SK-N-SH (cell line): ENCODE measurements at regions not wholly inside any gene's neighbourhood (a gene's known extent, or its start where the extent isn't known, plus 50 kb on each side); places are given as distances from the start of the nearest gene placed in this dataset.

Experiments
- CTCF ChIA-PET: fragments of 300-600, 350-600 bp; formaldehyde crosslinking; extraction: SDS; loops from one replicate; lab custom pipeline; 2021; lab: Yijun Ruan, JAX
- POLR2A ChIA-PET: fragments of 350-600 bp; sonication (Branson Sonifier 250); formaldehyde crosslinking; extraction: SDS; loops from one replicate; lab custom pipeline; 2020; ENCODE audit warnings: antibody characterized with exemption, inconsistent platforms; lab: Yijun Ruan, JAX
- DNase-seq: peaks from one replicate; pipeline ENCODE4 v3.0.0; 2012
- H2AFZ ChIP-seq: fragments of 200-600 bp; sonication (generic); 2 replicates; pipeline ENCODE4 v1.8.1; 2016; ENCODE audit warnings: antibody characterized with exemption, mild to moderate bottlenecking, low read depth
- H3F3A ChIP-seq: fragments of 200-600 bp; sonication (generic); replicated peaks from 2 replicates; pipeline ENCODE3; 2016; ENCODE audit warnings: antibody characterized with exemption, mild to moderate bottlenecking; ENCODE audit not compliant: insufficient read depth
- H3K27ac ChIP-seq, 2 experiments: fragments of 200-500 bp in 1 of 2; fragments of 200-600 bp in 1 of 2; sonication (Bioruptor generic) in 1 of 2; sonication (generic), shearing (Covaris generic) in 1 of 2; 2 replicates each; pipeline versions ENCODE4 v1.5.1 to v1.6.1; 2014 to 2016; ENCODE audit warnings: low read depth in 2 of 2, inconsistent platforms in 1 of 2, low read length in 1 of 2, mild to moderate bottlenecking in 1 of 2, mixed read lengths in 1 of 2
- H3K27me3 ChIP-seq: fragments of 200-600 bp; sonication (generic), shearing (Covaris generic); 2 replicates; pipeline ENCODE4 v1.6.1; 2016; ENCODE audit warnings: mixed run types; ENCODE audit not compliant: insufficient read depth
- H3K36me3 ChIP-seq, 2 experiments: fragments of 200-500 bp in 1 of 2; fragments of 200-600 bp in 1 of 2; sonication (Bioruptor generic) in 1 of 2; sonication (generic) in 1 of 2; replicated peaks in 1 of 2; 2 replicates each; pipeline versions ENCODE3 to v1.5.1; 2014 to 2016; ENCODE audit warnings: low read length in 1 of 2, mild to moderate bottlenecking in 1 of 2; ENCODE audit not compliant: insufficient read depth in 2 of 2, control insufficient read depth in 1 of 2
- H3K4me1 ChIP-seq, 2 experiments: fragments of 200-500 bp in 1 of 2; fragments of 200-600 bp in 1 of 2; sonication (Bioruptor generic) in 1 of 2; sonication (generic), shearing (Covaris generic) in 1 of 2; 2 replicates each; pipeline versions ENCODE4 v1.5.1 to v1.6.1; 2014 to 2016; ENCODE audit warnings: low read depth in 1 of 2, low read length in 1 of 2, mixed run types in 1 of 2; ENCODE audit not compliant: insufficient read depth in 2 of 2, control insufficient read depth in 1 of 2
- H3K4me2 ChIP-seq: fragments of 200-600 bp; sonication (generic), shearing (Covaris generic); 2 replicates; pipeline ENCODE4 v1.6.1; 2017; ENCODE audit warnings: mixed run types
- H3K4me3 ChIP-seq, 2 experiments: fragments of 200-500 bp in 1 of 2; fragments of 200-600 bp in 1 of 2; sonication (Bioruptor generic) in 1 of 2; sonication (generic), shearing (Covaris generic) in 1 of 2; 2 replicates each; pipeline versions ENCODE4 v1.5.1 to v1.8.1; 2014 to 2016; ENCODE audit warnings: low read depth in 2 of 2, inconsistent platforms in 1 of 2, low read length in 1 of 2, mild to moderate bottlenecking in 1 of 2, mixed read lengths in 1 of 2, moderate library complexity in 1 of 2
- H3K79me2 ChIP-seq: fragments of 200-600 bp; sonication (generic); 2 replicates; pipeline ENCODE4 v1.8.1; 2017; ENCODE audit warnings: mild to moderate bottlenecking; ENCODE audit not compliant: insufficient read depth
- H3K9ac ChIP-seq: fragments of 200-600 bp; sonication (generic); 2 replicates; pipeline ENCODE4 v1.6.1; 2017; ENCODE audit warnings: mixed run types
- H3K9me2 ChIP-seq: fragments of 200-600 bp; sonication (generic); 2 replicates; pipeline ENCODE4 v1.6.1; 2017; ENCODE audit warnings: mixed run types
- H3K9me3 ChIP-seq: fragments of 200-600 bp; sonication (generic); 2 replicates; pipeline ENCODE4 v1.6.1; 2017; ENCODE audit warnings: mixed run types, mild to moderate bottlenecking, moderate library complexity
- H4K20me1 ChIP-seq: fragments of 200-600 bp; sonication (generic); 2 replicates; pipeline ENCODE4 v1.6.1; 2017; ENCODE audit warnings: mild to moderate bottlenecking, mixed run types; ENCODE audit not compliant: insufficient read depth
- CTCF ChIP-seq: fragments of 200-600 bp; sonication (generic); IDR thresholded peaks from 2 replicates; pipeline ENCODE4 v1.6.1; 2017; ENCODE audit warnings: antibody characterized with exemption, mild to moderate bottlenecking, moderate library complexity
- EP300 ChIP-seq, 2 experiments: IDR thresholded peaks; 2 replicates each; pipeline versions ENCODE4 v1.4.0 to v1.6.1; 2012; ENCODE audit warnings: borderline replicate concordance in 1 of 2, low read depth in 1 of 2, low read length in 1 of 2
- EZH2phosphoT487 ChIP-seq: fragments of 200-600 bp; sonication (generic); IDR thresholded peaks from 2 replicates; pipeline ENCODE4 v1.6.1; 2017; ENCODE audit warnings: low read depth, mixed run types, mild to moderate bottlenecking, antibody characterized with exemption, moderate library complexity, borderline replicate concordance
- GABPA ChIP-seq: IDR thresholded peaks from 2 replicates; pipeline ENCODE4 v1.4.0; 2012; ENCODE audit warnings: low read depth, mild to moderate bottlenecking
- GATA2 ChIP-seq: sonication (generic); formaldehyde crosslinking; IDR thresholded peaks from 2 replicates; pipeline ENCODE4 v1.5.0; 2020; ENCODE audit warnings: mild to moderate bottlenecking, missing genetic modification reagents
- JUND ChIP-seq: IDR thresholded peaks from 2 replicates; pipeline ENCODE4 v1.4.0; 2012
- MEF2A ChIP-seq: IDR thresholded peaks from 2 replicates; pipeline ENCODE4 v1.4.0; 2012; ENCODE audit warnings: low read depth, borderline replicate concordance
- NFIC ChIP-seq: IDR thresholded peaks from 2 replicates; pipeline ENCODE4 v1.4.0; 2012; ENCODE audit warnings: borderline replicate concordance
- NRF1 ChIP-seq: IDR thresholded peaks from 2 replicates; pipeline ENCODE4 v1.6.1; 2012; ENCODE audit warnings: low read depth, mild to moderate bottlenecking, low read length
- PBX3 ChIP-seq: IDR thresholded peaks from 2 replicates; pipeline ENCODE4; 2012
- POLR2AphosphoS5 ChIP-seq: IDR thresholded peaks from 2 replicates; pipeline ENCODE4 v1.6.1; 2012; ENCODE audit warnings: low read depth, low read length
- RXRA ChIP-seq: IDR thresholded peaks from 2 replicates; pipeline ENCODE4 v1.4.0; 2012; ENCODE audit warnings: low read depth, mild to moderate bottlenecking, borderline replicate concordance
- SMC3 ChIP-seq: IDR thresholded peaks from 2 replicates; pipeline ENCODE4 v1.6.1; 2012; ENCODE audit warnings: low read depth, low read length, improper control_type of control experiment
- TAF1 ChIP-seq: IDR thresholded peaks from 2 replicates; pipeline ENCODE4 v1.6.1; 2012; ENCODE audit warnings: low read depth, mild to moderate bottlenecking, low read length, moderate library complexity, borderline replicate concordance
- USF1 ChIP-seq: IDR thresholded peaks from 2 replicates; pipeline ENCODE4 v1.4.0; 2012; ENCODE audit warnings: low read depth, borderline replicate concordance
- WGBS: methylation state at CpG from one replicate; pipeline ENCODE4 v1.1.6; 2017; ENCODE audit warnings: low lambda C conversion rate; 5-methylcytosine and 5-hydroxymethylcytosine counted together

- Histone ChIP-seq H3K9me3 (no peaks in the 10 kb centered on the region), H3K36me3 (no peaks in the 10 kb centered on the region), H3K27ac (no peak overlapping the region), H3F3A (no peaks in the 10 kb centered on the region), H4K20me1 (no peaks in the 10 kb centered on the region), H3K4me2 (no peak overlapping the region), H3K79me2 (no peaks in the 10 kb centered on the region), H3K4me3 (no peak overlapping the region), H3K9ac (no peak overlapping the region), H3K4me1 (no peaks in the 10 kb centered on the region)
- CTCF ChIA-PET: interaction anchor here (0.7 kb wide), 1 partner anchor 1585 kb away, joined by 3 read pairs; no protein-coding TSS in a partner anchor
- POLR2A ChIA-PET: no interaction called here
- DNase-seq: no peak
- TF ChIP-seq MEF2A: no peak
- TF ChIP-seq USF1: no peak
- no peak for TF ChIP-seq GABPA
- TF ChIP-seq RXRA: no peak
- TF ChIP-seq EZH2phosphoT487: no peak
- TF ChIP-seq EP300 (IDR thresholded peaks at IDR 0.05; ENCODE audit: borderline replicate concordance in 1 of 2, low read depth in 1 of 2, low read length in 1 of 2): no peak
- TF ChIP-seq, all 33 proteins: peak for 0
- H2AFZ ChIP-seq: no peak overlapping the region
- WGBS: 4% methylated on average over 1 of the region's 1 CpG
- H3K27me3 ChIP-seq: no peaks in the 10 kb centered on the region
- H3K9me2 ChIP-seq: no peaks in the 10 kb centered on the region
Observed at GRCh38 chr6:54515713-54516112, 207.5 kb downstream of the TINAG start.

GRCh38 chr6:54516321-54516720, 208.1 kb downstream of the TINAG start:
- no peaks in the 10 kb centered on the region for H3K27me3 ChIP-seq
- TF ChIP-seq USF1 (no peak), PBX3 (0 out of 2 replicates have a peak, but pooled peaks have one; percentile 3)
- no peaks in the 10 kb centered on the region for H4K20me1 ChIP-seq
- H3K9me2 ChIP-seq: no peaks in the 10 kb centered on the region
- CTCF ChIA-PET: no interaction called here
- H3K36me3 ChIP-seq: no peaks in the 10 kb centered on the region
- H3K79me2 ChIP-seq: no peaks in the 10 kb centered on the region
- no peaks in the 10 kb centered on the region for H3F3A ChIP-seq
- WGBS: 4% methylated on average over 1 of the region's 1 CpG
- H3K9me3 ChIP-seq: no peaks in the 10 kb centered on the region
- DNase-seq: no peak
- no peak overlapping the region for H3K4me3 ChIP-seq
- no peak overlapping the region for H3K27ac ChIP-seq
- no peak overlapping the region for H3K4me2 ChIP-seq
- H3K4me1 ChIP-seq: no peaks in the 10 kb centered on the region
- POLR2A ChIA-PET: no interaction called here
- no peak overlapping the region for H3K9ac ChIP-seq
- H2AFZ ChIP-seq: no peak overlapping the region

- no peak for TF ChIP-seq GATA2
- no peak for TF ChIP-seq EP300 (IDR thresholded peaks at IDR 0.05; ENCODE audit: borderline replicate concordance in 1 of 2, low read depth in 1 of 2, low read length in 1 of 2)
- TF ChIP-seq PBX3: no peak
- no peak for TF ChIP-seq CTCF
- no peak for TF ChIP-seq NRF1
- TF ChIP-seq MEF2A: no peak
- no peak for TF ChIP-seq TAF1
- TF ChIP-seq GABPA: no peak
- no peak for TF ChIP-seq SMC3
- TF ChIP-seq JUND: no peak
- no peak for TF ChIP-seq NFIC
- no peak for TF ChIP-seq POLR2AphosphoS5
- 10% methylated on average over 3 of the region's 3 CpGs for WGBS
Observed at GRCh38 chr6:54519161-54519560, 210.9 kb downstream of the TINAG start.

More at GRCh38 chr6:54519161-54519560, 210.9 kb downstream of the TINAG start:
- Histone ChIP-seq H3K79me2 (no peaks in the 10 kb centered on the region), H3F3A (no peaks in the 10 kb centered on the region), H3K9ac (no peak overlapping the region), H3K4me2 (no peak overlapping the region), H2AFZ (no peak overlapping the region), H3K36me3 (no peaks in the 10 kb centered on the region), H3K9me2 (0 out of 2 replicates have a peak, but pooled peaks cover 4% of the 10 kb centered on the region), H3K4me3 (no peak overlapping the region), H3K4me1 (no peaks in the 10 kb centered on the region), H3K27me3 (no peaks in the 10 kb centered on the region), H4K20me1 (no peaks in the 10 kb centered on the region), H3K27ac (no peak overlapping the region), H3K9me3 (no peaks in the 10 kb centered on the region)
- no peak for DNase-seq
- POLR2A ChIA-PET: no interaction called here
- CTCF ChIA-PET: no interaction called here
